Left lobe of liver (tissue), 2 donors: ENCODE measurements at regions not wholly inside any gene's neighbourhood (a gene's known extent, or its start where the extent isn't known, plus 50 kb on each side); places are given as distances from the start of the nearest gene placed in this dataset.
A peak's percentile ranks its signal among the peaks of the same experiment; 100 is the strongest.

Experiments
- ATAC-seq: fragments of 200-7000 bp; cut with Tn5 transposase; one replicate; pipeline ENCODE4 v1.9.1; 2020; ENCODE audit warnings: mild to moderate bottlenecking, moderate library complexity
- DNase-seq: peaks from one replicate; pipeline ENCODE4 v3.0.0-alpha.2; 2020; ENCODE audit warnings: low spot score
- donor health status: DM: no; HTN: no; CAD: no; lungs with moderate emphysema.
- donor health status: DM: no; HTN: yes; CAD: no.

DNA sequence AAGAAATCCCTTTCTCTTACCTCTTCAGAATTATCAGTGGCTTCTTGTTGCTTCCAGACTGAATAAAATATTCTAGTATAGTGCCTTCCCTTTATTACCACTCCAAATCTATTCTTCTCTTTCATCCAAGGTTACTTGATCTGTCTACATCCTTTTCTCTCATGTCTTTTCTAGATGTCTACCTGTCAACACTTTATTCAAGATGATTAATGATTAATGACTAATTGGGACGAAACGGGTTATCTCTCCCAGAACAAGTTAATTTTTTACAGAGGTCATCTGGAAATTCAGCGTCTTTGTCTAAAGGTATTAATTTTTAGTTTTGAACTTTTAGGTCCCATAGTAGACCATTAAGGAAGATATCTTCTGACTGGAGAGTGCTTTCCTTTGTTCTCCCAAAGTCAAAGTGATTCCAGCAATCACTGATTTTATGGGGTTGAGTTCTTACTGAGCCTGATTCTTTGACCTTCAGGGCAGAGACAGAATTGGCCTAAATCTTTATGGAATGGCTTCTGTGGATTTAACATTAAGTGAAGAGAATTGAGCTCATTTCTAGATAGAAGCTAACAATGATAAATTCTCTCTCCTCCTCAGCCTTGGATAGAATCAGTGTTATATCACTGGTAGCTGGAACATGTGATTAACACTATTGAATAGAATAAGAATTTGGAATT, 335.4 kb upstream of the TEX13C start:
- DNase-seq = no peak
- peak; percentile 71 for ATAC-seq

- DNase-seq = no peak
- no peak for ATAC-seq
Measured at GRCh38 chrX:124986284-124986683, 333.4 kb upstream of the TEX13C start.

DNA sequence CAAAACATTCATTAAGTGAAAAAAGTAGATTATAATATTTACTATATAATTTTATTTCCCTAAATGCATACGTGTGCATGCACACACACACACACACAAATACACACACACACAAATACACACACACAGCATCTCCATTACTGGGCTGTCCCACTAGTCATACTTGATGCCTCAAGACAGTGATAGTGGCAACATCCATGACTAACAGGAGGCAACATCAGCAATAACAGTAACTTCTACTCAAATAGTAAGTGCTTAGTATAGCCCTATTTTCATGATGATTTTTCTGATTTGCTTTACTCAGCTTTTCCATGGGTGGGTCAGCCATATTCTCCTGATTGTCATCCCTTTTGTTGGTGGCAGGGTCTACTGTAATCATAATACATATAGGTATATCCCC, 325.9 kb upstream of the TEX13C start:
- no peak for DNase-seq
- ATAC-seq = no peak

GRCh38 chrX:124994404-124994803, 325.3 kb upstream of the TEX13C start:
- ATAC-seq (no peak), DNase-seq (no peak)

DNA sequence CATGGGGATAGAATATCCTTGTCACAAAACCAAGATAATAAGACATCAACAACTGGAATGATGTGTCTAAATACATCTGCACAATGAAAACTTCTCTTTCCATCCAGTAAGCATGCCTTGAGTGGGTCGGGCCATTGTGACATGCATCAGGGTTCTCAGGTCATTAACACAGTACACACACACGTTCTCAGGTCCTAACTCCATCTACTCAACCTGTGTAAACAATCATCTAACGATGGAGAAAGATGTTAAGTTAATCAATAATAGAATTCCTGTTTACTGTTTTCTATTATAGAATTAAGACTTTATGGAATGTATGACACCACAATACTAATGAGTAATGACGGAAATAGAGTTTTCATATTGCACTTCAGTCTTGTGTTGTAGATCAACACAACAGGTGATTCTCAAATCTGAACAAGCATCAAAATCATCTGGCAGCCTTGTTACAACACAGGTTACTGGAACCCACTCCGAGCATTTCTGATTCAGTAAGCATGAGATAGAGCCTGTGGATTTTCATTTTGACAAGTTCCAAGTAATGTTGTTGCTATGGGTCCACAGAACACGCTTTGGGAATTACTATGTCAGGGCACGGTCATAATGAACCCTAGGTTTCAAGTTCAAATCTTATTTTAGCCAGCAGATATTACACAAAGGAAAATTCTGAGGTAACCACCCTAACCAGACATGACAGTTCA, 315.8 kb upstream of the TEX13C start:
- DNase-seq (no peak), ATAC-seq (peak; percentile 90)

- ATAC-seq (no peak), DNase-seq (no peak)
Measured at GRCh38 chrX:125004799-125005198, 314.9 kb upstream of the TEX13C start.

DNA sequence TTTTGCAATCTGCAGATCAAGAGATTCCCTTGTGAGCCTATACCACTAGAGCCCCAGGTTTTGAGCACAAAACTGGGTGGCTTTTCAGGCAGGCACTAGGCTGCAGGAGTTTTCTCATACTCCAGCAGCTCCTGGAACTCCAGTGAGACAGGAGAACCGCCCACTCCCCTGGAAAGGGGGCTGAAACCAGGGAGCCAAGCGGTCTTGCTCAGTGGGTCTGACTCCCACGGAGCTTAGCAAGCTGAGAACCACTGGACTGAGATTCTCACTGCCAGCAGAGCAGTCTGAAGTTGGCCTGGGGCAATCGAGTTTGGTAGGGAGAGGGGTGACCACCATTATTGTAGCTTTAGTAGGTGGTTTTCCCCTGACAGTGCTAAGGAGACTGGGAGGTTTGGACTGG, 313.8 kb upstream of the TEX13C start:
- DNase-seq (no peak), ATAC-seq (no peak)

DNA sequence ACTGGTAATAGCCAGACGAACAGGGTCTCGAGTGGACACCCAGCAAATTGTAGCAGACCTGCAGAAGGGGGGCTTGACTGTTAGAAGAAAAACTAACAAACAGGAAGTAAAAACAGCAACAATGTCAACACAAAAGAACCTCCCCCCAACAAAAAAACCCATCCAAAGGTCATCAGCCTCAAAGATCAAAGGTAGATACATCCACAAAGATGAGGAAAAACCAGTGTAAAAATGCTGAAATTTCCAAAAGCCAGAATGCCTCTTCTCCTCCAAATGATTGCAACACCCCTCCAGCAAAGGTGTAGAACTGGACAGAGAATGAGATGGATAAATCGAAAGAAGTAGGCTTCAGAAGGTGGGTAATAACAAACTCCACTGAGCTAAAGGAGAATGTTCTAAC, 313.0 kb upstream of the TEX13C start:
- DNase-seq = no peak
- ATAC-seq = no peak

DNA sequence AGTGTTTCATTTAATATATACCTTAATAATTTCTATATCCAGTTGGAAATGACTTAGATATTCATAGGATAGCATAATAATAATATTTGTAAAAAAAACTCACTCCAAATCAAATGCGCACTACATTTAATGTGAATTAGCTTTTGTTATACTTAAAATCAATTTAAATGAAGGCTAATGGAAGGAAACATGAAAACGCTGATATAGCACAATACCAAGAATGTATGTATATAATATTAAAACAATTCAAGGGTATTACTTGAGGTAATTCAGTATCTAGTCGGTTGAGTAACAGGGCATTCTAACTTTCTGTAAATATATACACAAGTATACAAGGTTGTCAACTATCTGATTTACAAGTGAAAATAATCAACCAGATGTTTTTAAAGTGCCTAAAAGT, 307.1 kb upstream of the TEX13C start:
- DNase-seq (no peak), ATAC-seq (no peak)

DNA sequence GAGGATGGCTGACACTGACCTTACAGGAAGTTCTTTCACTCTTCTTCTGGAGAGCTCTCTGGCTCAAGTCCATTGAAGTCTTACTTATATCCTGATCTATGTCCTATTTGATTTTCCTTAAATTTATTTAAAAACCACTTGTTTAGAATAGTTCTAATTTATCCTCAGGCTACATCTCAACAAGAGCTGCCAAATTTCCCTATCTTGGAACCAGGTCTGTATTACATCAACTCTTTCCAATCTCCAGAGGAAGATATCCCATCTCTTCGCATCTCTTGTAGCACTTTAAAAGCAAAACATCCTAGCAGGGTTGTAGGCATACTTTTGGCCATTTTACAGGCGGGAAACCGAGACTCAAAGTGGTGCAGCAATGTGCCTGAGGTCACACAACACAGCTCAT, 290.5 kb upstream of the TEX13C start:
- ATAC-seq (no peak), DNase-seq (no peak)
